SK-N-SH (cell line): ENCODE measurements at regions not wholly inside any gene's neighbourhood (a gene's known extent, or its start where the extent isn't known, plus 50 kb on each side); places are given as distances from the start of the nearest gene placed in this dataset.

Experiments used
- CTCF ChIA-PET: fragments of 300-600, 350-600 bp; formaldehyde crosslinking; extraction: SDS; loops from one replicate; lab custom pipeline; 2021; lab: Yijun Ruan, JAX
- POLR2A ChIA-PET: fragments of 350-600 bp; sonication (Branson Sonifier 250); formaldehyde crosslinking; extraction: SDS; loops from one replicate; lab custom pipeline; 2020; ENCODE audit warnings: antibody characterized with exemption, inconsistent platforms; lab: Yijun Ruan, JAX
- DNase-seq: peaks from one replicate; pipeline ENCODE4 v3.0.0; 2012
- H2AFZ ChIP-seq: fragments of 200-600 bp; sonication (generic); 2 replicates; pipeline ENCODE4 v1.8.1; 2016; ENCODE audit warnings: antibody characterized with exemption, mild to moderate bottlenecking, low read depth
- H3F3A ChIP-seq: fragments of 200-600 bp; sonication (generic); replicated peaks from 2 replicates; pipeline ENCODE3; 2016; ENCODE audit warnings: antibody characterized with exemption, mild to moderate bottlenecking; ENCODE audit not compliant: insufficient read depth
- H3K27ac ChIP-seq, 2 experiments: fragments of 200-500 bp in 1 of 2; fragments of 200-600 bp in 1 of 2; sonication (Bioruptor generic) in 1 of 2; sonication (generic), shearing (Covaris generic) in 1 of 2; 2 replicates each; pipeline versions ENCODE4 v1.5.1 to v1.6.1; 2014 to 2016; ENCODE audit warnings: low read depth in 2 of 2, inconsistent platforms in 1 of 2, low read length in 1 of 2, mild to moderate bottlenecking in 1 of 2, mixed read lengths in 1 of 2
- H3K27me3 ChIP-seq: fragments of 200-600 bp; sonication (generic), shearing (Covaris generic); 2 replicates; pipeline ENCODE4 v1.6.1; 2016; ENCODE audit warnings: mixed run types; ENCODE audit not compliant: insufficient read depth
- H3K36me3 ChIP-seq, 2 experiments: fragments of 200-500 bp in 1 of 2; fragments of 200-600 bp in 1 of 2; sonication (Bioruptor generic) in 1 of 2; sonication (generic) in 1 of 2; replicated peaks in 1 of 2; 2 replicates each; pipeline versions ENCODE3 to v1.5.1; 2014 to 2016; ENCODE audit warnings: low read length in 1 of 2, mild to moderate bottlenecking in 1 of 2; ENCODE audit not compliant: insufficient read depth in 2 of 2, control insufficient read depth in 1 of 2
- H3K4me1 ChIP-seq, 2 experiments: fragments of 200-500 bp in 1 of 2; fragments of 200-600 bp in 1 of 2; sonication (Bioruptor generic) in 1 of 2; sonication (generic), shearing (Covaris generic) in 1 of 2; 2 replicates each; pipeline versions ENCODE4 v1.5.1 to v1.6.1; 2014 to 2016; ENCODE audit warnings: low read depth in 1 of 2, low read length in 1 of 2, mixed run types in 1 of 2; ENCODE audit not compliant: insufficient read depth in 2 of 2, control insufficient read depth in 1 of 2
- H3K4me2 ChIP-seq: fragments of 200-600 bp; sonication (generic), shearing (Covaris generic); 2 replicates; pipeline ENCODE4 v1.6.1; 2017; ENCODE audit warnings: mixed run types
- H3K4me3 ChIP-seq, 2 experiments: fragments of 200-500 bp in 1 of 2; fragments of 200-600 bp in 1 of 2; sonication (Bioruptor generic) in 1 of 2; sonication (generic), shearing (Covaris generic) in 1 of 2; 2 replicates each; pipeline versions ENCODE4 v1.5.1 to v1.8.1; 2014 to 2016; ENCODE audit warnings: low read depth in 2 of 2, inconsistent platforms in 1 of 2, low read length in 1 of 2, mild to moderate bottlenecking in 1 of 2, mixed read lengths in 1 of 2, moderate library complexity in 1 of 2
- H3K79me2 ChIP-seq: fragments of 200-600 bp; sonication (generic); 2 replicates; pipeline ENCODE4 v1.8.1; 2017; ENCODE audit warnings: mild to moderate bottlenecking; ENCODE audit not compliant: insufficient read depth
- H3K9ac ChIP-seq: fragments of 200-600 bp; sonication (generic); 2 replicates; pipeline ENCODE4 v1.6.1; 2017; ENCODE audit warnings: mixed run types
- H3K9me2 ChIP-seq: fragments of 200-600 bp; sonication (generic); 2 replicates; pipeline ENCODE4 v1.6.1; 2017; ENCODE audit warnings: mixed run types
- H3K9me3 ChIP-seq: fragments of 200-600 bp; sonication (generic); 2 replicates; pipeline ENCODE4 v1.6.1; 2017; ENCODE audit warnings: mixed run types, mild to moderate bottlenecking, moderate library complexity
- H4K20me1 ChIP-seq: fragments of 200-600 bp; sonication (generic); 2 replicates; pipeline ENCODE4 v1.6.1; 2017; ENCODE audit warnings: mild to moderate bottlenecking, mixed run types; ENCODE audit not compliant: insufficient read depth
- ELF1 ChIP-seq: IDR thresholded peaks from 2 replicates; pipeline ENCODE4 v1.4.0; 2012
- FOSL2 ChIP-seq: IDR thresholded peaks from 2 replicates; pipeline ENCODE4 v1.4.0; 2012; ENCODE audit warnings: low read depth, mild to moderate bottlenecking, moderate library complexity, borderline replicate concordance
- GATA2 ChIP-seq: sonication (generic); formaldehyde crosslinking; IDR thresholded peaks from 2 replicates; pipeline ENCODE4 v1.5.0; 2020; ENCODE audit warnings: mild to moderate bottlenecking, missing genetic modification reagents
- MAX ChIP-seq: IDR thresholded peaks from 2 replicates; pipeline ENCODE4 v1.4.0; 2012; ENCODE audit warnings: low read depth
- POLR2AphosphoS5 ChIP-seq: IDR thresholded peaks from 2 replicates; pipeline ENCODE4 v1.6.1; 2012; ENCODE audit warnings: low read depth, low read length
- RAD21 ChIP-seq: IDR thresholded peaks from 2 replicates; pipeline ENCODE4 v1.6.1; 2012; ENCODE audit warnings: mild to moderate bottlenecking, low read length
- RCOR1 ChIP-seq: fragments of 150-350 bp; IDR thresholded peaks from 2 replicates; pipeline ENCODE4 v1.6.1; 2017; ENCODE audit warnings: antibody characterized with exemption, low read length
- RXRA ChIP-seq: IDR thresholded peaks from 2 replicates; pipeline ENCODE4 v1.4.0; 2012; ENCODE audit warnings: low read depth, mild to moderate bottlenecking, borderline replicate concordance
- SIN3A ChIP-seq: IDR thresholded peaks from 2 replicates; pipeline ENCODE4 v1.6.1; 2012; ENCODE audit warnings: low read depth, mild to moderate bottlenecking, low read length, moderate library complexity, borderline replicate concordance
- SMC3 ChIP-seq: IDR thresholded peaks from 2 replicates; pipeline ENCODE4 v1.6.1; 2012; ENCODE audit warnings: low read depth, low read length, improper control_type of control experiment
- TAF1 ChIP-seq: IDR thresholded peaks from 2 replicates; pipeline ENCODE4 v1.6.1; 2012; ENCODE audit warnings: low read depth, mild to moderate bottlenecking, low read length, moderate library complexity, borderline replicate concordance
- TCF12 ChIP-seq: IDR thresholded peaks from 2 replicates; pipeline ENCODE4 v1.4.0; 2012
- WGBS: methylation state at CpG from one replicate; pipeline ENCODE4 v1.1.6; 2017; ENCODE audit warnings: low lambda C conversion rate; 5-methylcytosine and 5-hydroxymethylcytosine counted together
- TF ChIP-seq, protein P1 (sequence below): fragments of 200-600 bp; sonication (generic); IDR thresholded peaks from 2 replicates; pipeline ENCODE4 v1.6.1; 2017; ENCODE audit warnings: antibody characterized with exemption, mild to moderate bottlenecking, moderate library complexity

DNA sequence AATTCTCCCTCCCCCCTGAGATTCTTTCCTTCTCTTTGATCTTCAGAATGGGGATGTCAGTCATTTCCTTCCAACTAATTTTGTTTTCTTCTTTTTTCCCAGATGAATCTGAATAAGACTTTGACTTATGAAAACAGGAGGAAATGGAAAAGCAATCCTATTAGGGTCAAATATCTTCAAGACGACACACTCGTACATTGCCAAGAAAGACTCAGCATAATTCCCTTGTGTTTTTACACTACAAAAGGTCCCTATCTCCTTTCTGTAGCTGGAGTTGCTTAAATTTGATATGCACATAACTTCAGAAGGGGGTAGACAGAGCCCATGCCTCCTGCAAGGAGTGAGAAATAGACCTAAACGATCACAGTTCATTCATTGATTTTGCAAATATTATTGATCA, 230.3 kb upstream of the RBBP8 start:
- no peaks in the 10 kb centered on the region for H3K27me3 ChIP-seq
- ChIA-PET CTCF (no interaction called here), POLR2A (no interaction called here)
- no peak overlapping the region for H3K9ac ChIP-seq
- TF ChIP-seq POLR2AphosphoS5 (no peak), TCF12 (no peak), ELF1 (no peak), TAF1 (no peak), RXRA (no peak), GATA2 (CRISPR knock-in tag) (no peak), SIN3A (no peak), FOSL2 (no peak), MAX (no peak)
- H3K9me3 ChIP-seq = no peaks in the 10 kb centered on the region
- no peak overlapping the region for H2AFZ ChIP-seq
- H3K9me2 ChIP-seq = no peaks in the 10 kb centered on the region
- H3K79me2 ChIP-seq = no peaks in the 10 kb centered on the region
- no peaks in the 10 kb centered on the region for H3F3A ChIP-seq
- no peak for DNase-seq
- no peaks in the 10 kb centered on the region for H3K36me3 ChIP-seq
- WGBS = 30% methylated on average over 3 of the region's 3 CpGs
- no peaks in the 10 kb centered on the region for H4K20me1 ChIP-seq
- no peak overlapping the region for H3K4me2 ChIP-seq
- no peak overlapping the region for H3K27ac ChIP-seq
- peaks cover 0 to 4% of the 10 kb centered on the region in 2 experiments; a peak in 1 of 4 replicates for H3K4me1 ChIP-seq
- H3K4me3 ChIP-seq = no peak overlapping the region

- Histone ChIP-seq H2AFZ (no peak overlapping the region), H3K27ac (no peak overlapping the region)
These were observed 229.1 kb upstream of the RBBP8 start for GRCh38 chr18:22703883-22704585.

More at GRCh38 chr18:22703883-22704585, 229.1 kb upstream of the RBBP8 start:
- no peak overlapping the region for H3K9ac ChIP-seq
- TF ChIP-seq SMC3 (peak; percentile 62), RCOR1 (no peak), RAD21 (peak; percentile 67)
- TF ChIP-seq, protein P1, sequence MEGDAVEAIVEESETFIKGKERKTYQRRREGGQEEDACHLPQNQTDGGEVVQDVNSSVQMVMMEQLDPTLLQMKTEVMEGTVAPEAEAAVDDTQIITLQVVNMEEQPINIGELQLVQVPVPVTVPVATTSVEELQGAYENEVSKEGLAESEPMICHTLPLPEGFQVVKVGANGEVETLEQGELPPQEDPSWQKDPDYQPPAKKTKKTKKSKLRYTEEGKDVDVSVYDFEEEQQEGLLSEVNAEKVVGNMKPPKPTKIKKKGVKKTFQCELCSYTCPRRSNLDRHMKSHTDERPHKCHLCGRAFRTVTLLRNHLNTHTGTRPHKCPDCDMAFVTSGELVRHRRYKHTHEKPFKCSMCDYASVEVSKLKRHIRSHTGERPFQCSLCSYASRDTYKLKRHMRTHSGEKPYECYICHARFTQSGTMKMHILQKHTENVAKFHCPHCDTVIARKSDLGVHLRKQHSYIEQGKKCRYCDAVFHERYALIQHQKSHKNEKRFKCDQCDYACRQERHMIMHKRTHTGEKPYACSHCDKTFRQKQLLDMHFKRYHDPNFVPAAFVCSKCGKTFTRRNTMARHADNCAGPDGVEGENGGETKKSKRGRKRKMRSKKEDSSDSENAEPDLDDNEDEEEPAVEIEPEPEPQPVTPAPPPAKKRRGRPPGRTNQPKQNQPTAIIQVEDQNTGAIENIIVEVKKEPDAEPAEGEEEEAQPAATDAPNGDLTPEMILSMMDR = peak; percentile 91
- H3K4me2 ChIP-seq = no peak overlapping the region
- no peaks in the 10 kb centered on the region for H3K9me3 ChIP-seq
- peaks cover 0 to 4% of the 10 kb centered on the region in 2 experiments; a peak in 1 of 4 replicates for H3K4me1 ChIP-seq
- no peaks in the 10 kb centered on the region for H3F3A ChIP-seq
- DNase-seq = peak; percentile 59
- 23% methylated on average over 9 of the region's 9 CpGs for WGBS
- no peaks in the 10 kb centered on the region for H3K9me2 ChIP-seq
- H3K27me3 ChIP-seq = no peaks in the 10 kb centered on the region
- POLR2A ChIA-PET = no interaction called here
- H4K20me1 ChIP-seq = no peaks in the 10 kb centered on the region
- no peaks in the 10 kb centered on the region for H3K36me3 ChIP-seq
- H3K79me2 ChIP-seq = no peaks in the 10 kb centered on the region
- CTCF ChIA-PET = interaction anchor here (0.5 to 1.5 kb wide), 6 partner anchors 9 to 48 kb away, joined by 3 to 8 read pairs (median 4); no protein-coding TSS in a partner anchor
- H3K4me3 ChIP-seq = peak overlapping the region in 1 of 2 experiments; percentile 1; a peak in 1 of 4 replicates
